Uterus (tissue), 2 donors: ENCODE measurements at regions not wholly inside any gene's neighbourhood (a gene's known extent, or its start where the extent isn't known, plus 50 kb on each side); places are given as distances from the start of the nearest gene placed in this dataset.

Experiments used
- CTCF ChIP-seq, 4 experiments: fragments of 200-600 bp in 2 of 4; fragments of 450-650 bp in 2 of 4; sonication (generic) in 2 of 4; IDR thresholded peaks; one replicate each; pipeline ENCODE4 v1.5.1; 2016 to 2019; ENCODE audit warnings: antibody characterized with exemption in 4 of 4, mild to moderate bottlenecking in 2 of 4, moderate library complexity in 1 of 4
- POLR2A ChIP-seq, 2 donors: fragments of 450-650 bp; IDR thresholded peaks; one replicate each; pipeline ENCODE4 v1.6.1; 2016; ENCODE audit warnings: antibody characterized with exemption in 2 of 2, mild to moderate bottlenecking in 1 of 2, moderate library complexity in 1 of 2

- no peak for TF ChIP-seq CTCF (IDR thresholded peaks at IDR 0.05)
- TF ChIP-seq POLR2A (IDR thresholded peaks at IDR 0.05), result no peak
These were observed 417.4 kb downstream of the MFSD1 start for GRCh38 chr3:159219231-159219630.
